ENCODE measurements at regions not wholly inside any gene's neighbourhood (a gene's known extent, or its start where the extent isn't known, plus 50 kb on each side); places are given as distances from the start of the nearest gene placed in this dataset.
"Not testable (repeated sequence)": the region's sequence is repeated elsewhere in the genome, so short reads cannot be mapped to it uniquely, and the experiment has no call there.

GRCh38 chr10:130261766-130262165, 125.6 kb downstream of the GLRX3 start:
- DNase-seq (ENCODE audit: low spot score): no peak

- DNase-seq (ENCODE audit: low spot score): no peak
Measured at GRCh38 chr10:130263289-130263688, 127.1 kb downstream of the GLRX3 start.

- no peak for DNase-seq (ENCODE audit: low spot score)
Measured at GRCh38 chr10:130265542-130265941, 129.4 kb downstream of the GLRX3 start.

- DNase-seq (ENCODE audit: low spot score): no peak
Measured at GRCh38 chr10:130282492-130283218, 146.5 kb downstream of the GLRX3 start.

GRCh38 chr10:130283219-130283545, 147.0 kb downstream of the GLRX3 start:
- DNase-seq (ENCODE audit: low spot score): no peak

GRCh38 chr10:130295761-130296160, 159.6 kb downstream of the GLRX3 start:
- DNase-seq (ENCODE audit: low spot score): not testable (repeated sequence)

GRCh38 chr10:130300608-130301020, 164.4 kb downstream of the GLRX3 start:
- no peak for DNase-seq (ENCODE audit: low spot score)

GRCh38 chr10:130301021-130301892, 165.1 kb downstream of the GLRX3 start:
- DNase-seq (ENCODE audit: low spot score): peak; percentile 15

- no peak for DNase-seq (ENCODE audit: low spot score)
Measured at GRCh38 chr10:130326954-130327353, 190.8 kb downstream of the GLRX3 start.

GRCh38 chr10:130329792-130330191, 193.6 kb downstream of the GLRX3 start:
- no peak for DNase-seq (ENCODE audit: low spot score)

GRCh38 chr10:130333185-130333584, 197.0 kb downstream of the GLRX3 start:
- no peak for DNase-seq (ENCODE audit: low spot score)

- DNase-seq (ENCODE audit: low spot score): no peak
Measured at GRCh38 chr10:130335336-130335735, 199.1 kb downstream of the GLRX3 start.

- DNase-seq (ENCODE audit: low spot score): no peak
Measured at GRCh38 chr10:130336617-130337304, 200.6 kb downstream of the GLRX3 start.

- no peak for DNase-seq (ENCODE audit: low spot score)
Measured at GRCh38 chr10:130337305-130337640, 201.1 kb downstream of the GLRX3 start.

GRCh38 chr10:130337696-130338635, 201.8 kb downstream of the GLRX3 start:
- no peak for DNase-seq (ENCODE audit: low spot score)

GRCh38 chr10:130338636-130339024, 202.4 kb downstream of the GLRX3 start:
- DNase-seq (ENCODE audit: low spot score): no peak

GRCh38 chr10:130339091-130339490, 202.9 kb downstream of the GLRX3 start:
- DNase-seq (ENCODE audit: low spot score): no peak

GRCh38 chr10:130339911-130340310, 203.7 kb downstream of the GLRX3 start:
- DNase-seq (ENCODE audit: low spot score): no peak

GRCh38 chr10:130340816-130341215, 204.6 kb downstream of the GLRX3 start:
- no peak for DNase-seq (ENCODE audit: low spot score)

- peak; percentile 1 for DNase-seq (ENCODE audit: low spot score)
Measured at GRCh38 chr10:130341356-130341755, 205.2 kb downstream of the GLRX3 start.

- no peak for DNase-seq (ENCODE audit: low spot score)
Measured at GRCh38 chr10:130345728-130346127, 209.5 kb downstream of the GLRX3 start.

GRCh38 chr10:130350996-130351395, 214.8 kb downstream of the GLRX3 start:
- DNase-seq (ENCODE audit: low spot score): no peak

All from activated CD4-positive, alpha-beta T cell treated with anti-CD3 and anti-CD28 coated beads, Interleukin-2, Interleukin-4, amounts not matched to agents 100 ng/mL and 50 ng/mL, durations not matched to agents 16 hours and 8 hours (primary cell).